DND-41 (cell line): ENCODE measurements at regions not wholly inside any gene's neighbourhood (a gene's known extent, or its start where the extent isn't known, plus 50 kb on each side); places are given as distances from the start of the nearest gene placed in this dataset.

ENCODE experiments used
- ATAC-seq: fragments of 200-7000 bp; cut with Tn5 transposase; 3 replicates; pipeline ENCODE4 v1.9.1; 2021; ENCODE audit warnings: low read depth; ENCODE audit not compliant: insufficient read depth
- DNase-seq: peaks from one replicate; pipeline ENCODE4 v3.0.0-alpha.2; 2020
- H2AFZ ChIP-seq: 2 replicates; pipeline ENCODE4 v1.6.0; 2012; ENCODE audit warnings: low read depth, low read length
- H3K27ac ChIP-seq: 2 replicates; pipeline ENCODE4 v1.5.1; 2012; ENCODE audit warnings: low read length, inconsistent platforms
- H3K27me3 ChIP-seq: fragments of 200-600 bp; sonication (generic); 2 replicates; pipeline ENCODE4 v1.6.0; 2012; ENCODE audit warnings: low read length, mild to moderate bottlenecking, inconsistent platforms; ENCODE audit not compliant: insufficient read depth, poor library complexity
- H3K36me3 ChIP-seq: 2 replicates; pipeline ENCODE4 v1.5.1; 2012; ENCODE audit warnings: low read length, inconsistent platforms; ENCODE audit not compliant: insufficient read depth
- H3K4me1 ChIP-seq: 2 replicates; pipeline ENCODE4 v1.5.1; 2012; ENCODE audit warnings: mild to moderate bottlenecking, low read length; ENCODE audit not compliant: insufficient read depth
- H3K4me2 ChIP-seq: 2 replicates; pipeline ENCODE4 v1.6.0; 2012; ENCODE audit warnings: mild to moderate bottlenecking, moderate library complexity, low read length, inconsistent platforms; ENCODE audit not compliant: insufficient read depth
- H3K4me3 ChIP-seq, 2 experiments: fragments of 200-600 bp in 1 of 2; shearing (Covaris generic) in 1 of 2; 2 replicates each; pipeline ENCODE4 v1.5.1; 2012 to 2016; ENCODE audit warnings: inconsistent platforms in 2 of 2, low read length in 2 of 2, mild to moderate bottlenecking in 2 of 2, low read depth in 1 of 2, moderate library complexity in 1 of 2
- H3K79me2 ChIP-seq: 2 replicates; pipeline ENCODE4 v1.6.0; 2012; ENCODE audit warnings: low read length, inconsistent platforms; ENCODE audit not compliant: insufficient read depth
- H3K9ac ChIP-seq: 2 replicates; pipeline ENCODE4 v1.6.0; 2012; ENCODE audit warnings: low read depth, mild to moderate bottlenecking, inconsistent platforms, low read length, moderate library complexity
- H3K9me3 ChIP-seq: 2 replicates; pipeline ENCODE4 v1.5.1; 2012; ENCODE audit warnings: low read length, moderate library complexity, mild to moderate bottlenecking, inconsistent platforms; ENCODE audit not compliant: insufficient read depth, severe bottlenecking
- H4K20me1 ChIP-seq: 2 replicates; pipeline ENCODE4 v1.6.0; 2012; ENCODE audit warnings: low read length; ENCODE audit not compliant: insufficient read depth
- EZH2 ChIP-seq: IDR thresholded peaks from 3 replicates; pipeline ENCODE4 v1.6.1; 2012; ENCODE audit warnings: borderline replicate concordance, low read depth, mild to moderate bottlenecking, moderate library complexity, low read length, inconsistent platforms; ENCODE audit not compliant: severe bottlenecking
- TF ChIP-seq, protein P1 (sequence below): IDR thresholded peaks from 2 replicates; pipeline ENCODE4 v1.5.1; 2012; ENCODE audit warnings: borderline replicate concordance, low read length, moderate library complexity, mild to moderate bottlenecking; ENCODE audit not compliant: poor library complexity, severe bottlenecking; ENCODE audit errors: extremely low read depth

DNA sequence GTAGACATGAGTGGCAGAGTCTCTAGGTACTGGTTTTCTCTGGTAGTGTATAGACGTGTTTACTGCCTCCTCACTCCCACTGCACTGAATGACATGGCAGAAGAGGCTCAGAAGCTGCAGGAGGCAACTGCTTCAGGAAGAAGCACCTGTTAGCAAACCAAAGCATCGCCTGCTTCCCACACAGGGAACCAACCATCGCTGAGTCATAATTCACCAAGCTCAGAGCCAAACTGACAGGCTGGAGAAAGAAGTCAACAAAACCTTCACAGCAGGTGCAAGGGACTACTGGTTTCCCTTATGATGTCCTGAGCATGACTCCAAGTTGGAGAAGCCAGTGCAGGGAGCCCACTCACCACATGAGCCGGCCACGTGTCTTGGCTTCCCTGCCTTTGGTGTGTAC lies 69.8 kb downstream of the KCTD12 start:
- no peak overlapping the region for H3K4me2 ChIP-seq
- ATAC-seq (peak; percentile 72), DNase-seq (peak; percentile 26)
- peaks cover 26% of the 10 kb centered on the region for H3K27me3 ChIP-seq
- H3K4me3 ChIP-seq: no peak overlapping the region
- no peak for TF ChIP-seq EZH2
- TF ChIP-seq, protein P1, sequence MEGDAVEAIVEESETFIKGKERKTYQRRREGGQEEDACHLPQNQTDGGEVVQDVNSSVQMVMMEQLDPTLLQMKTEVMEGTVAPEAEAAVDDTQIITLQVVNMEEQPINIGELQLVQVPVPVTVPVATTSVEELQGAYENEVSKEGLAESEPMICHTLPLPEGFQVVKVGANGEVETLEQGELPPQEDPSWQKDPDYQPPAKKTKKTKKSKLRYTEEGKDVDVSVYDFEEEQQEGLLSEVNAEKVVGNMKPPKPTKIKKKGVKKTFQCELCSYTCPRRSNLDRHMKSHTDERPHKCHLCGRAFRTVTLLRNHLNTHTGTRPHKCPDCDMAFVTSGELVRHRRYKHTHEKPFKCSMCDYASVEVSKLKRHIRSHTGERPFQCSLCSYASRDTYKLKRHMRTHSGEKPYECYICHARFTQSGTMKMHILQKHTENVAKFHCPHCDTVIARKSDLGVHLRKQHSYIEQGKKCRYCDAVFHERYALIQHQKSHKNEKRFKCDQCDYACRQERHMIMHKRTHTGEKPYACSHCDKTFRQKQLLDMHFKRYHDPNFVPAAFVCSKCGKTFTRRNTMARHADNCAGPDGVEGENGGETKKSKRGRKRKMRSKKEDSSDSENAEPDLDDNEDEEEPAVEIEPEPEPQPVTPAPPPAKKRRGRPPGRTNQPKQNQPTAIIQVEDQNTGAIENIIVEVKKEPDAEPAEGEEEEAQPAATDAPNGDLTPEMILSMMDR: no peak
- no peaks in the 10 kb centered on the region for H3K9me3 ChIP-seq
- no peak overlapping the region for H2AFZ ChIP-seq
- no peak overlapping the region for H3K27ac ChIP-seq
- no peaks in the 10 kb centered on the region for H4K20me1 ChIP-seq
- no peak overlapping the region for H3K9ac ChIP-seq
- no peaks in the 10 kb centered on the region for H3K79me2 ChIP-seq
- H3K36me3 ChIP-seq: no peaks in the 10 kb centered on the region
- H3K4me1 ChIP-seq: no peaks in the 10 kb centered on the region

DNA sequence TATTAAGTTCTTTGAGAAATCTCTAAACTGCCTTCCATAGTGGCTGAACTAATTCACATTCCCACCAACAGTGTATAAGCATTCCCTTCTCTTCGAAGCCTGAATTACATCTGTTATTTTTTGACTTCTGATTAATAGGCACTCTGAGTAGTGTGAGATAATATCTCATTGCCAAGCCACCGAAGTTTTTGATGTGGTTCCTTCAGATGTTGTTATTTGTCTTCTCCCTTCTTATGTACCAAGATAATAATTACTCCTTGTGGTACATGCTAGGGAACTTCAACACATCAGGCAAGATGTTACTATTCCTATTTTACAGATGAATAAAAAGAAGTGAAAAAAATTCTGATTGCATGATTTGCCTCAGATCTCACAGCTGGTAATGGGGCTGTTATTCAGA lies 70.9 kb downstream of the KCTD12 start:
- no peak for TF ChIP-seq EZH2
- TF ChIP-seq, protein P1: no peak
- Histone ChIP-seq H3K79me2 (no peaks in the 10 kb centered on the region), H2AFZ (no peak overlapping the region), H3K27ac (no peak overlapping the region), H4K20me1 (no peaks in the 10 kb centered on the region), H3K36me3 (no peaks in the 10 kb centered on the region), H3K9ac (no peak overlapping the region), H3K4me3 (no peak overlapping the region), H3K4me1 (no peaks in the 10 kb centered on the region), H3K4me2 (no peak overlapping the region), H3K9me3 (no peaks in the 10 kb centered on the region), H3K27me3 (peaks cover 26% of the 10 kb centered on the region)
- DNase-seq (no peak), ATAC-seq (peak; percentile 62; the same call in 2 of the 3 replicates)

DNA sequence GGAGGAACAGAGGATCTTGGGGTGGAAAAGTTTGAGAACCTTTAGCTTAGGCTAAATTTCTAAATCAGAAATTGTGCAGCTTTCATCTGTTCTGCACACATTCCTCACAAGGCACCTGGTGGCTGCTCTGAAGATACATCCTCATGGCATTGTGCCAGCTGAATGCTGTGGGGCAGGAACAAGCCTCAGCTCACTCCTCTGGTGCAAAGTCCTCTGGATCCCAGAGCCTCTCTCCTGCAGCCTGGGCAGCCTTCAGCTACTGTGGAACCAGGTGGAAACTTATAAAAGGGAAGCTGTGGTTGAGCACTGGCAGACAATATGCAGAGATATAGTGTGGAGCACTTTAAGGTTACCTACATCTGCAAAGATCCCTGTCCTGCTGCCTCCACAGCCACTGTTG lies 72.3 kb downstream of the KCTD12 start:
- Histone ChIP-seq H4K20me1 (no peaks in the 10 kb centered on the region), H3K79me2 (no peaks in the 10 kb centered on the region), H3K9me3 (no peaks in the 10 kb centered on the region), H3K27ac (no peak overlapping the region), H3K27me3 (peaks cover 26% of the 10 kb centered on the region), H2AFZ (no peak overlapping the region), H3K4me3 (no peak overlapping the region), H3K9ac (no peak overlapping the region), H3K36me3 (no peaks in the 10 kb centered on the region), H3K4me1 (no peaks in the 10 kb centered on the region), H3K4me2 (no peak overlapping the region)
- peak; percentile 41; the same call in 1 of the 3 replicates for ATAC-seq
- peak; percentile 22 for DNase-seq
- no peak for TF ChIP-seq EZH2

DNA sequence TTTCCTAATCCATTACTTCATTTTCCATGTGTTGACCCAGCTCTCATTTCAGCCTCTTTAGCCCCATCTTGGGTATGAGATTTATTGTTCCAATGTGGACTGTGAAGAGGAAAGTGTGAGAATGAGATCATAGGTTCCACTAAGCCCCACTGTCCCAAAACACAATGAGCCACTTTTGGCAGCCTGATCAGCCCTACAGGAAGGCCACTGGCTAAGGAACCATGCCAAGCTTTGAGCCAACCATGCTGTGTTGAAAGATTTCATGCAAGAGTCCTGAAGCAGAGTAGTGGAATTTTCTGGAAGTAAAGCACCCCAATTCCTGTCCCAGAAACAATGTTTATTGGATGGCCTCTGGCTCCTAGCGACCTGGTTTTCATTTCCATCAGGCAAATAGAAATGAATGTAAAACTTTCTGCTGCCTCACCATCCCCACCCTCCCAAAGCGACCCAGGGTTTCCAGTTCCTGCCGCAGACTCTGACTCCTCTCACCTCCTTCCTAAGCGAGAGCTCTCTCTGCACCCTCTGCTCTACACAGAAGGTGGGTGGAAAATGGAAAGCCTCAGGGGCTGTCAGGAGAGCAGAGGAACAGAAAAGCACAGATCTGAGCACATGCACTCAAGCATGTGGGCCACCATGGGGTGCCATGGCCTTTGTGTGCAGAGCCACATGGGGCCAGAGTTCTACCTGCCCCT lies 73.1 kb downstream of the KCTD12 start:
- H3K79me2 ChIP-seq: no peaks in the 10 kb centered on the region
- H3K27ac ChIP-seq: no peak overlapping the region
- H3K4me1 ChIP-seq: no peaks in the 10 kb centered on the region
- H3K36me3 ChIP-seq: no peaks in the 10 kb centered on the region
- no peaks in the 10 kb centered on the region for H4K20me1 ChIP-seq
- H3K9ac ChIP-seq: no peak overlapping the region
- ATAC-seq (no peak), DNase-seq (no peak)
- H3K4me3 ChIP-seq: no peak overlapping the region
- H2AFZ ChIP-seq: no peak overlapping the region
- H3K4me2 ChIP-seq: no peak overlapping the region
- peaks cover 21% of the 10 kb centered on the region for H3K27me3 ChIP-seq
- no peaks in the 10 kb centered on the region for H3K9me3 ChIP-seq
- TF ChIP-seq EZH2: no peak
- TF ChIP-seq, protein P1: no peak
